ENCODE measurements at regions not wholly inside any gene's neighbourhood (a gene's known extent, or its start where the extent isn't known, plus 50 kb on each side); places are given as distances from the start of the nearest gene placed in this dataset.

GRCh38 chr6:90938122-90938521 lies 351.2 kb upstream of the MAP3K7 start:
- Histone ChIP-seq H3K9me3 (no peaks in the 10 kb centered on the region), H3K27ac (no peak overlapping the region), H3K36me3 (no peaks in the 10 kb centered on the region), H3K4me3 (no peak overlapping the region), H3K4me1 (no peaks in the 10 kb centered on the region), H3K27me3 (no peaks in the 10 kb centered on the region)
- no peak for TF ChIP-seq POLR2A (IDR thresholded peaks at IDR 0.05)
- DNase-seq (ENCODE audit: low spot score in 2 of 2), result no peak
- intact Hi-C loops (cut with DNase I; ENCODE audit: low total_unique reads), result no loop called here

- Histone ChIP-seq H3K27me3 (no peaks in the 10 kb centered on the region), H3K4me3 (no peak overlapping the region), H3K9me3 (no peaks in the 10 kb centered on the region), H3K36me3 (no peaks in the 10 kb centered on the region), H3K27ac (no peak overlapping the region), H3K4me1 (no peaks in the 10 kb centered on the region)
- TF ChIP-seq POLR2A (IDR thresholded peaks at IDR 0.05) (no peak), POLR2AphosphoS5 (IDR thresholded peaks at IDR 0.05) (no peak), CTCF (IDR thresholded peaks at IDR 0.05) (no peak)
- no peak for DNase-seq (ENCODE audit: low spot score in 2 of 2)
- intact Hi-C loops (cut with DNase I; ENCODE audit: low total_unique reads), result no loop called here
These were observed 349.4 kb upstream of the MAP3K7 start for GRCh38 chr6:90936286-90936685.

GRCh38 chr6:90934966-90935365 lies 348.1 kb upstream of the MAP3K7 start:
- intact Hi-C loops (cut with DNase I; ENCODE audit: low total_unique reads), result no loop called here
- H3K36me3 ChIP-seq, result no peaks in the 10 kb centered on the region
- H3K4me1 ChIP-seq, result no peaks in the 10 kb centered on the region
- TF ChIP-seq POLR2A (IDR thresholded peaks at IDR 0.05), result no peak
- no peak for TF ChIP-seq CTCF (IDR thresholded peaks at IDR 0.05)
- H3K27me3 ChIP-seq, result no peaks in the 10 kb centered on the region
- H3K27ac ChIP-seq, result no peak overlapping the region
- H3K4me3 ChIP-seq, result no peak overlapping the region
- DNase-seq (ENCODE audit: low spot score in 2 of 2), result no peak
- no peaks in the 10 kb centered on the region for H3K9me3 ChIP-seq

- no peak overlapping the region for H3K4me3 ChIP-seq
- H3K27ac ChIP-seq, result no peak overlapping the region
- intact Hi-C loops (cut with DNase I; ENCODE audit: low total_unique reads), result no loop called here
- no peaks in the 10 kb centered on the region for H3K36me3 ChIP-seq
- H3K9me3 ChIP-seq, result no peaks in the 10 kb centered on the region
- DNase-seq (ENCODE audit: low spot score in 2 of 2), result no peak
- no peaks in the 10 kb centered on the region for H3K4me1 ChIP-seq
- no peaks in the 10 kb centered on the region for H3K27me3 ChIP-seq
- no peak for TF ChIP-seq POLR2AphosphoS5 (IDR thresholded peaks at IDR 0.05)
- no peak for TF ChIP-seq CTCF (IDR thresholded peaks at IDR 0.05)
- no peak for TF ChIP-seq POLR2A (IDR thresholded peaks at IDR 0.05)
These were observed 347.2 kb upstream of the MAP3K7 start for GRCh38 chr6:90934081-90934480.

GRCh38 chr6:90932351-90932750 lies 345.5 kb upstream of the MAP3K7 start:
- no peak overlapping the region for H3K4me3 ChIP-seq
- TF ChIP-seq POLR2A (IDR thresholded peaks at IDR 0.05) (no peak), CTCF (IDR thresholded peaks at IDR 0.05) (no peak), POLR2AphosphoS5 (IDR thresholded peaks at IDR 0.05) (no peak)
- no peaks in the 10 kb centered on the region for H3K27me3 ChIP-seq
- H3K36me3 ChIP-seq, result no peaks in the 10 kb centered on the region
- no peaks in the 10 kb centered on the region for H3K4me1 ChIP-seq
- no peaks in the 10 kb centered on the region for H3K9me3 ChIP-seq
- no peak for DNase-seq (ENCODE audit: low spot score in 2 of 2)
- intact Hi-C loops (cut with DNase I; ENCODE audit: low total_unique reads), result no loop called here
- H3K27ac ChIP-seq, result no peak overlapping the region

GRCh38 chr6:90928051-90928450 lies 341.2 kb upstream of the MAP3K7 start:
- Histone ChIP-seq H3K4me1 (no peaks in the 10 kb centered on the region), H3K27me3 (no peaks in the 10 kb centered on the region), H3K4me3 (no peak overlapping the region), H3K36me3 (no peaks in the 10 kb centered on the region), H3K27ac (no peak overlapping the region), H3K9me3 (no peaks in the 10 kb centered on the region)
- no peak for DNase-seq (ENCODE audit: low spot score in 2 of 2)
- TF ChIP-seq POLR2AphosphoS5 (IDR thresholded peaks at IDR 0.05) (no peak), CTCF (IDR thresholded peaks at IDR 0.05) (no peak), POLR2A (IDR thresholded peaks at IDR 0.05) (no peak)
- intact Hi-C loops (cut with DNase I; ENCODE audit: low total_unique reads), result no loop called here

Data from breast epithelium (tissue), 4 donors.